WTC11 (cell line): ENCODE measurements at regions not wholly inside any gene's neighbourhood (a gene's known extent, or its start where the extent isn't known, plus 50 kb on each side); places are given as distances from the start of the nearest gene placed in this dataset.

Source experiments
- ATAC-seq: fragments of 200-7000 bp; cut with Tn5 transposase; 2 replicates; pipeline ENCODE4 v1.10.0; 2021; ENCODE audit warnings: mild to moderate bottlenecking, moderate library complexity
- CTCF ChIA-PET: fragments of 300-600 bp; sonication (Branson Sonifier 250); formaldehyde crosslinking; loops from one replicate; lab custom pipeline; 2021; ENCODE audit warnings: antibody characterized with exemption; lab: Charles Lee
- POLR2A ChIA-PET: fragments of 350-600 bp; sonication (Branson Sonifier 250); formaldehyde crosslinking; loops from one replicate; lab custom pipeline; 2021; ENCODE audit warnings: antibody characterized with exemption; lab: Charles Lee
- DNase-seq: peaks from one replicate; pipeline ENCODE4 v3.0.0; 2021; ENCODE audit warnings: low spot score
- H3K27ac Mint-ChIP-seq: 2 replicates; pipeline ENCODE4 v1.8.0; 2021; ENCODE audit warnings: mixed read lengths
- H3K27me3 Mint-ChIP-seq: 2 replicates; pipeline ENCODE4 v1.8.0; 2021; ENCODE audit warnings: low read depth, mild to moderate bottlenecking, moderate library complexity, mixed read lengths
- H3K36me3 Mint-ChIP-seq: 2 replicates; pipeline ENCODE4 v1.8.0; 2021; ENCODE audit warnings: mixed read lengths
- H3K4me1 Mint-ChIP-seq: 2 replicates; pipeline ENCODE4 v1.8.0; 2022; ENCODE audit warnings: mixed read lengths
- H3K4me3 Mint-ChIP-seq: 2 replicates; pipeline ENCODE4 v1.8.0; 2021; ENCODE audit warnings: mild to moderate bottlenecking, moderate library complexity, mixed read lengths
- H3K9me3 Mint-ChIP-seq: 2 replicates; pipeline ENCODE4 v1.8.0; 2021; ENCODE audit warnings: mixed read lengths
- ATF3 ChIP-seq: sonication (generic); formaldehyde crosslinking; conservative IDR thresholded peaks from 2 replicates; pipeline ENCODE4 v1.8.1; 2022; ENCODE audit warnings: mild to moderate bottlenecking, missing genetic modification reagents
- CBFB ChIP-seq: sonication (generic); formaldehyde crosslinking; IDR thresholded peaks from 2 replicates; pipeline ENCODE4 v1.8.1; 2022; ENCODE audit warnings: mild to moderate bottlenecking, low read depth, missing genetic modification reagents
- CREB1 ChIP-seq: sonication (generic); formaldehyde crosslinking; IDR thresholded peaks from 2 replicates; pipeline ENCODE4 v1.8.0; 2023; ENCODE audit warnings: mild to moderate bottlenecking, missing genetic modification reagents
- E2F1 ChIP-seq: sonication (generic); formaldehyde crosslinking; IDR thresholded peaks from 2 replicates; pipeline ENCODE4 v1.8.0; 2022; ENCODE audit warnings: mild to moderate bottlenecking, missing genetic modification reagents
- ELF4 ChIP-seq: sonication (generic); formaldehyde crosslinking; IDR thresholded peaks from 2 replicates; pipeline ENCODE4 v1.8.1; 2022; ENCODE audit warnings: low read depth, mild to moderate bottlenecking, moderate library complexity, missing genetic modification reagents
- FOXK1 ChIP-seq: sonication (generic); formaldehyde crosslinking; IDR thresholded peaks from 2 replicates; pipeline ENCODE4 v1.8.0; 2022; ENCODE audit warnings: mild to moderate bottlenecking, moderate library complexity, missing genetic modification reagents
- GABPB1 ChIP-seq: sonication (generic); formaldehyde crosslinking; IDR thresholded peaks from 2 replicates; pipeline ENCODE4 v1.8.1; 2023; ENCODE audit warnings: mild to moderate bottlenecking, missing genetic modification reagents
- NFYB ChIP-seq: sonication (generic); formaldehyde crosslinking; conservative IDR thresholded peaks from 2 replicates; pipeline ENCODE4 v1.8.0; 2022; ENCODE audit warnings: low read depth, missing genetic modification reagents
- PRDM15 ChIP-seq: sonication (generic); formaldehyde crosslinking; IDR thresholded peaks from 2 replicates; pipeline ENCODE4 v1.8.0; 2022; ENCODE audit warnings: missing genetic modification reagents
- STAT6 ChIP-seq: sonication (generic); formaldehyde crosslinking; conservative IDR thresholded peaks from 2 replicates; pipeline ENCODE4 v1.8.1; 2023; ENCODE audit warnings: mild to moderate bottlenecking, low read depth, missing genetic modification reagents, moderate library complexity
- ZNF281 ChIP-seq: sonication (generic); formaldehyde crosslinking; IDR thresholded peaks from 2 replicates; pipeline ENCODE4 v1.8.0; 2023; ENCODE audit warnings: mild to moderate bottlenecking, missing genetic modification reagents
- ZNF317 ChIP-seq: sonication (generic); formaldehyde crosslinking; IDR thresholded peaks from 2 replicates; pipeline ENCODE4 v1.8.1; 2023; ENCODE audit warnings: low read depth, mild to moderate bottlenecking, moderate library complexity, missing genetic modification reagents, borderline replicate concordance
- ZNF423 ChIP-seq: fragments of 250-450 bp; sonication (Bioruptor Pico); IDR thresholded peaks from 2 replicates; pipeline ENCODE4 v2.1.2; 2022; ENCODE audit warnings: mild to moderate bottlenecking, moderate library complexity
- TF ChIP-seq, protein P1 (sequence below): sonication (generic); formaldehyde crosslinking; IDR thresholded peaks from 2 replicates; pipeline ENCODE4 v1.8.1; 2023; ENCODE audit warnings: mild to moderate bottlenecking, missing genetic modification reagents, borderline replicate concordance
- TF ChIP-seq, protein P2 (sequence below): fragments of 250-450 bp; sonication (Bioruptor Pico); IDR thresholded peaks from 2 replicates; pipeline ENCODE4 v1.9.0; 2021; ENCODE audit warnings: mild to moderate bottlenecking, borderline replicate concordance

GRCh38 chr5:179435731-179436315 is 90.6 kb upstream of the ADAMTS2 start (continued):
- TF ChIP-seq ZNF281 (CRISPR knock-in tag) (no peak), NFYB (CRISPR knock-in tag) (no peak), GABPB1 (no peak), E2F1 (CRISPR knock-in tag) (no peak), CREB1 (CRISPR knock-in tag) (no peak)

GRCh38 chr5:179435181-179435580 is 89.9 kb upstream of the ADAMTS2 start:
- H3K4me1 Mint-ChIP-seq: no peaks in the 10 kb centered on the region
- peaks cover 6% of the 10 kb centered on the region for H3K36me3 Mint-ChIP-seq
- H3K4me3 Mint-ChIP-seq: no peak overlapping the region
- H3K27ac Mint-ChIP-seq: no peak overlapping the region
- ChIA-PET CTCF (no interaction called here), POLR2A (no interaction called here)
- peaks cover 16% of the 10 kb centered on the region for H3K9me3 Mint-ChIP-seq
- no peak for ATAC-seq
- no peaks in the 10 kb centered on the region for H3K27me3 Mint-ChIP-seq
- DNase-seq: no peak
- TF ChIP-seq, protein P1, sequence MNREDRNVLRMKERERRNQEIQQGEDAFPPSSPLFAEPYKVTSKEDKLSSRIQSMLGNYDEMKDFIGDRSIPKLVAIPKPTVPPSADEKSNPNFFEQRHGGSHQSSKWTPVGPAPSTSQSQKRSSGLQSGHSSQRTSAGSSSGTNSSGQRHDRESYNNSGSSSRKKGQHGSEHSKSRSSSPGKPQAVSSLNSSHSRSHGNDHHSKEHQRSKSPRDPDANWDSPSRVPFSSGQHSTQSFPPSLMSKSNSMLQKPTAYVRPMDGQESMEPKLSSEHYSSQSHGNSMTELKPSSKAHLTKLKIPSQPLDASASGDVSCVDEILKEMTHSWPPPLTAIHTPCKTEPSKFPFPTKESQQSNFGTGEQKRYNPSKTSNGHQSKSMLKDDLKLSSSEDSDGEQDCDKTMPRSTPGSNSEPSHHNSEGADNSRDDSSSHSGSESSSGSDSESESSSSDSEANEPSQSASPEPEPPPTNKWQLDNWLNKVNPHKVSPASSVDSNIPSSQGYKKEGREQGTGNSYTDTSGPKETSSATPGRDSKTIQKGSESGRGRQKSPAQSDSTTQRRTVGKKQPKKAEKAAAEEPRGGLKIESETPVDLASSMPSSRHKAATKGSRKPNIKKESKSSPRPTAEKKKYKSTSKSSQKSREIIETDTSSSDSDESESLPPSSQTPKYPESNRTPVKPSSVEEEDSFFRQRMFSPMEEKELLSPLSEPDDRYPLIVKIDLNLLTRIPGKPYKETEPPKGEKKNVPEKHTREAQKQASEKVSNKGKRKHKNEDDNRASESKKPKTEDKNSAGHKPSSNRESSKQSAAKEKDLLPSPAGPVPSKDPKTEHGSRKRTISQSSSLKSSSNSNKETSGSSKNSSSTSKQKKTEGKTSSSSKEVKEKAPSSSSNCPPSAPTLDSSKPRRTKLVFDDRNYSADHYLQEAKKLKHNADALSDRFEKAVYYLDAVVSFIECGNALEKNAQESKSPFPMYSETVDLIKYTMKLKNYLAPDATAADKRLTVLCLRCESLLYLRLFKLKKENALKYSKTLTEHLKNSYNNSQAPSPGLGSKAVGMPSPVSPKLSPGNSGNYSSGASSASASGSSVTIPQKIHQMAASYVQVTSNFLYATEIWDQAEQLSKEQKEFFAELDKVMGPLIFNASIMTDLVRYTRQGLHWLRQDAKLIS (CRISPR knock-in tag): no peak
- TF ChIP-seq PRDM15 (no peak), CBFB (no peak), ZNF317 (CRISPR knock-in tag) (no peak), ZNF423 (CRISPR knock-in tag) (no peak), FOXK1 (CRISPR knock-in tag) (no peak), ATF3 (no peak), STAT6 (no peak), ELF4 (CRISPR knock-in tag) (no peak)
- TF ChIP-seq, protein P2, sequence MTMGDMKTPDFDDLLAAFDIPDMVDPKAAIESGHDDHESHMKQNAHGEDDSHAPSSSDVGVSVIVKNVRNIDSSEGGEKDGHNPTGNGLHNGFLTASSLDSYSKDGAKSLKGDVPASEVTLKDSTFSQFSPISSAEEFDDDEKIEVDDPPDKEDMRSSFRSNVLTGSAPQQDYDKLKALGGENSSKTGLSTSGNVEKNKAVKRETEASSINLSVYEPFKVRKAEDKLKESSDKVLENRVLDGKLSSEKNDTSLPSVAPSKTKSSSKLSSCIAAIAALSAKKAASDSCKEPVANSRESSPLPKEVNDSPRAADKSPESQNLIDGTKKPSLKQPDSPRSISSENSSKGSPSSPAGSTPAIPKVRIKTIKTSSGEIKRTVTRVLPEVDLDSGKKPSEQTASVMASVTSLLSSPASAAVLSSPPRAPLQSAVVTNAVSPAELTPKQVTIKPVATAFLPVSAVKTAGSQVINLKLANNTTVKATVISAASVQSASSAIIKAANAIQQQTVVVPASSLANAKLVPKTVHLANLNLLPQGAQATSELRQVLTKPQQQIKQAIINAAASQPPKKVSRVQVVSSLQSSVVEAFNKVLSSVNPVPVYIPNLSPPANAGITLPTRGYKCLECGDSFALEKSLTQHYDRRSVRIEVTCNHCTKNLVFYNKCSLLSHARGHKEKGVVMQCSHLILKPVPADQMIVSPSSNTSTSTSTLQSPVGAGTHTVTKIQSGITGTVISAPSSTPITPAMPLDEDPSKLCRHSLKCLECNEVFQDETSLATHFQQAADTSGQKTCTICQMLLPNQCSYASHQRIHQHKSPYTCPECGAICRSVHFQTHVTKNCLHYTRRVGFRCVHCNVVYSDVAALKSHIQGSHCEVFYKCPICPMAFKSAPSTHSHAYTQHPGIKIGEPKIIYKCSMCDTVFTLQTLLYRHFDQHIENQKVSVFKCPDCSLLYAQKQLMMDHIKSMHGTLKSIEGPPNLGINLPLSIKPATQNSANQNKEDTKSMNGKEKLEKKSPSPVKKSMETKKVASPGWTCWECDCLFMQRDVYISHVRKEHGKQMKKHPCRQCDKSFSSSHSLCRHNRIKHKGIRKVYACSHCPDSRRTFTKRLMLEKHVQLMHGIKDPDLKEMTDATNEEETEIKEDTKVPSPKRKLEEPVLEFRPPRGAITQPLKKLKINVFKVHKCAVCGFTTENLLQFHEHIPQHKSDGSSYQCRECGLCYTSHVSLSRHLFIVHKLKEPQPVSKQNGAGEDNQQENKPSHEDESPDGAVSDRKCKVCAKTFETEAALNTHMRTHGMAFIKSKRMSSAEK (CRISPR knock-in tag): no peak
